GM19467 (cell line): ENCODE measurements at regions not wholly inside any gene's neighbourhood (a gene's known extent, or its start where the extent isn't known, plus 50 kb on each side); places are given as distances from the start of the nearest gene placed in this dataset.
"Not testable (repeated sequence)": the region's sequence is repeated elsewhere in the genome, so short reads cannot be mapped to it uniquely, and the experiment has no call there.

Experiments used
- ATAC-seq: cut with Tn5 transposase; IDR thresholded peaks from one replicate; pipeline ENCODE4 v1.9.1; 2021; ENCODE audit warnings: mild to moderate bottlenecking, moderate library complexity; ENCODE audit not compliant: unreplicated experiment

- no peak for ATAC-seq
Measured at GRCh38 chr20:11976966-11977365, 59.3 kb downstream of the BTBD3 start.

DNA sequence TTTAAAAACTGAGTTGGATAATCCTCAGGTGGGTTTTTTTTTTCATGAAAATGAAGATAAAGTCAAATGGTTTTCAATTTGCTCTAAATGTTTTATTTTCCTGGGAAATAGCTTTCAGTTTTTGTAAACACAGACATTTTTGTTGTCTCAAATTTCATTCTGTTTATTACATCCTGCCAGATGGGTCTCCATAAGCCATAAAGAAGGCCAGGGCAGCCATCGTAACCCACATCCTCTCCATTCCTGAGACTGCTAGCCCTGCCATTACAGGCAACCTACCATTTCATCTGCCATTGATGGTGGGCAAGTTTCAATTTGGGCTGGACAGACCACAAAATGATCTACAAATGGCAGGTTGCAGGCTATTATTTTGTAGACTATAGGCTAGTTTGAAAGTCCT is 60.8 kb downstream of the BTBD3 start:
- ATAC-seq: no peak

DNA sequence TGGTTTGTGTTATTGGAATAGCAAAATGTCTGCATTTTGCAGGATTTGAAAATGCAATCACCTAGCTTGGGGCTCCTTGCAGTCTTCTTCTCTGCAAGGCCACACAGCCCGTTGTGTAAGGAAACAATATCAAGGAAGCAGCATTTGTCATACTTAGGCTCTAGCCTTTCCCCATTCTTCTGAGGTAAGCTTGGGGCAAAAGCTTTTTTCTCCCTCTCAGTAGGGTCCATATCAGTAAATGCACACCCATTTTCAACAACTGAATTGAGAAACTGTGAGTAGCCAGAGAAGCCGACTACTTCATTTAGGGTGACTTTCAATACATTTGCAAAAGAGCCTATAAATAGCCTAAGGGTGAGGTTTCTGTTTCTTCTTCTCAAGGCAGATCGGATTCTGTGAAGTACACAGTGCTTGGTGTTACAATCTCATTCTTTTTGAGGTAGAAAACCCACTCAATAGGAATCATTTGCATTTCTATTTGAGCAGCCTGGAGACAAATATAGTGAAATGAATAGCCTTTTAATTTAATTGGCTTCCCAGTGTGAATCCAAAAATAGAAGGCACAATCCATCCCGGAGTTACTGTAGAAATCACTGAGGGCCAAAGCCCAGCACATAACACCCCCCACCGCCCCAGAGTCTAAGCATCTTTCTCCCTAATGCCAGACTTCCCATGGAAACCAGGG is 61.8 kb downstream of the BTBD3 start:
- no peak for ATAC-seq

- no peak for ATAC-seq
Measured at GRCh38 chr20:11980263-11980662, 62.6 kb downstream of the BTBD3 start.

- no peak for ATAC-seq
Measured at GRCh38 chr20:11981366-11981947, 63.8 kb downstream of the BTBD3 start.

DNA sequence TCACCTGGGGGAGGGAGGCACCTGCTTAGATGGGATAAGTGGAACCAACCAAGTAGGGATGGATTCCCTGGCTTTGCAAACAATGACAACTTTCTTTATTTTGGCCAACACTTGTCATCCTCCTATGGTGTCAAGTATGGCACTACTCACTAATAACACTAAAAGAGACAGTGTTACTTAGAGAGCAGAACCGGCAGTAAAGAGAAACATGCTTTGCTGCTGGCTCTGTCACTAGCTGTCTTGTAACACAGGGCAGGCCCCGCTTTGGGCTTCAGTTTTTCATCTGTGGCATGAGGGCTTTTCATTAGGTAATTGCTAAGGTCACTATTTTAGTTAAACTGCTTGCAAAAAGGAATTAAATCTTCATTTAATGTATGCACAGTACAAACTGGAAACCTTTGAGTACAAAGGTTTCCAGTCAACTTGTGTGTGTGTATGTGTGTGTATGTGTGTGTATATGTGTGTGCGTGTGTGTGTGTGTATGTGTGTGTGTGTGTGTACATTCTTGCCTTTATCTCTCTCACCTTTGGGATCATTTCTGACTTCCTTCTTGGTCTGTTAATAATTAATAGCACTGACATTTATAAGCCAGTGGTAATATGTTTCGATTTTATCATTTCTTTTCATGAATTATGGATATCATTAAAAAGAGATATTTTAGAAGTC is 64.7 kb downstream of the BTBD3 start:
- no peak for ATAC-seq

GRCh38 chr20:11982955-11983470 is 65.3 kb downstream of the BTBD3 start:
- no peak for ATAC-seq

DNA sequence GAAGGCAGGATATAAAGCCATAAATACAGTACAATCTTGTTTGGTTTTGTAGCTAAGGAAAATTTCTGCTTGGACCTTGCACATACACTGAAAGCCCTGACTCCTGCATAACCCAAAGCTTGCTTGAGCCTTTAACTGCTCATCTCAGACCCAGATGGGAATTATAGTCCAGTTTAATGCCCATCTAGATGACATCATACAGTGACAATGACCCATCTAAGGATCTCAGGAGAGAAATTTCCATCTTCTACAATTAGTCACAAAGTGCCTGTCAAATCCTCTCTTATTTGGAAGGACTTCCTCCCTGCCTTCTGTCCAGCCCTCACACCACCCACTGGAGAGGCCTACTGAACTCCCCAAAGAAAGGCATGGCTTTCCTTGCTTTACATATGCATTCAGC is 69.3 kb downstream of the BTBD3 start:
- no peak for ATAC-seq

DNA sequence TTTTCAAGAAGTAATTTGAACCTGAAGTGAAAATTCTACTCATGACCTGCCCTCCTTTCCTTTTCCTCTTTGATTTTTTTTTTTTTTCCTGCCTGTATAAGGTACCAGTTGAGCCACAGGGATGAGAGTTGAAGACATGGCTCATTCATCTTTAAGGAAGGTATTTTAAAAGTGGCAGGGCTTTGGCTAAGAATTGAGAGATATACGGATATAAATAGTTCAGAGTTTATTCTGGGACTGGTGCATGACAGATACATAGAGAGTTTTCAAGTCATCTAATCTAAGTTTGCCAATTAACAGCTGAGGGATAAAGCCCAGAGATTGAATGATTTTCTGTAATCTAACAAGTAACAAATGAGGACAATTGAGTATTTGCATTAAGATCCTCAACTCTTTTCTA is 69.8 kb downstream of the BTBD3 start:
- no peak for ATAC-seq

GRCh38 chr20:11989018-11989771 is 71.5 kb downstream of the BTBD3 start:
- no peak for ATAC-seq

DNA sequence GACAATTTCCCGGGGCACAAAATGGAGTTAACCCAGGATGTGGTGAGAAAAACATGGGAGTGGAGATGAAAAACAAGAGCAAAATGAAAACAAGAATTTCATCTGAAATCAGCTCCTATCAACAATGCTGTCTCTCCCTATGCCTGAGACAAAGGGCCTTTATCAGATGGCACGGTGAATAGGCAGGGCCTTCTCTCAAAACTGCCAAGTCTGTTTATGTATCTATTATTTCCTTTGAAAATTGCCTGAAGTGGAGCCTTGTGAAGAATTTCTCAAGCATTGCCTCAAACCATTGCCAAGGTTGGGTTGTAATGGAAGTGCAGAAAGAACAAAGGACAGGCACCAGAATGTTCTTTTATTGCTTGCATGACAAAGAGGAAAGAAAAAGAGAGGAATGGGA is 74.7 kb downstream of the BTBD3 start:
- ATAC-seq: no peak

- no peak for ATAC-seq
Measured at GRCh38 chr20:11993886-11994461, 76.3 kb downstream of the BTBD3 start.

GRCh38 chr20:11995805-11996567 is 78.3 kb downstream of the BTBD3 start:
- no peak for ATAC-seq

GRCh38 chr20:12004776-12005175 is 87.1 kb downstream of the BTBD3 start:
- not testable (repeated sequence) for ATAC-seq

- peak; percentile 85 for ATAC-seq
Measured at GRCh38 chr20:12012241-12013222, 94.8 kb downstream of the BTBD3 start.

- ATAC-seq: no peak
Measured at GRCh38 chr20:12014276-12014675, 96.6 kb downstream of the BTBD3 start.

DNA sequence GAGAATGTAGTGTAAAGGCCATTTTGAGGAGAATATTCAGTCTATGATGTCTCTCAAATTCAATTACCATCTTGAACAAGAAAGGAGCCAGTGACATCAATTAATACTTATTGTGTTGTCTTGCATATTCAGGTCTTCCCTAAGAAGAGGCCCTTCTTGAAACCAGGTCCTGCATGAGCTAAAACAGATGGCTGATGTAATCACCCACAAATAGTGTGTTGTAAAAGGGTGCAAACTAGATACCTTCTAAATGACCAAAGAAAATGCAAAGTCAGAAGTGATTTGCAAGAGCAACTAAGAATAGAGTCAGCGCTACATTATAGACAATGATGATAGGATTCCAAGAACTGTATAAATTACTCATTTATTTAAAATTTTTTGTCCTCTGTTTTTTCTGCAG is 97.0 kb downstream of the BTBD3 start:
- ATAC-seq: no peak

GRCh38 chr20:12016291-12016690 is 98.6 kb downstream of the BTBD3 start:
- ATAC-seq: no peak

GRCh38 chr20:12019715-12020114 is 102.0 kb downstream of the BTBD3 start:
- no peak for ATAC-seq
